ENCODE measurements at regions not wholly inside any gene's neighbourhood (a gene's known extent, or its start where the extent isn't known, plus 50 kb on each side); places are given as distances from the start of the nearest gene placed in this dataset.

DNA sequence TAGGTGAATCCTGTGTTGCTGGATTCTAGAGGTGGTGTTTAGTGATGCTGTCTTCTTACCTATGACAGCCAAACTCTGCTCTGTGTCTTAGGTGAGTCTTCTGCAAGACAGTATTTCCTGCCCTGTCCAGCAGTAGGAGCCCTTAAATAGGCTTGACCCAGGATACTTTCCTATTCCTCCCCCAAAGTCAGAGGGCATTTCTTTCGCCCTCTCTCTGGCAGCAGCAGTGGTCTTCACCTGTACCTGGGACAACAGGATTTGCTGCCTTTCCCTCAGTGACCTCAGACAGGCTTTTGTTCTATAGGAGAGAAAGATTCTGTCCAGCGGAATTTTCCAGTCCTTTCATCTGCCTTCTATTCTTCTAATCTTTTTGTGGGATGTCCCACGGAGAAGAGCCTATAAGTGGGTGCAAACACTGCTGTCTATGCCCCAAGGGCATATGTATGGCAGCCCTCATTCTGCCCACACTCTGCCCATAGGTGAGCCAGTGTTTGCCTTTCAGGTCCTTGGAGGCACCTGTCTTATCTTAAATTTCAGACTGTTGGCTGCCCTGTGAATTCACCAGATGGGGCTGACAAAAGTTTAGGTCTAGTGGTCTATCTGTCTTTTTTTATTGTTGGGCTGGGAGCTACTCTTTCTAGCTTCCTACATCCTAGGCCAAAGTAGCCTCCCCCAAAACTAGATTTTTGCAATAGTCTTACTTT lies 177.3 kb upstream of the SPOPL start:
- no peak for ATAC-seq (ENCODE audit: insufficient read depth, low read depth)

DNA sequence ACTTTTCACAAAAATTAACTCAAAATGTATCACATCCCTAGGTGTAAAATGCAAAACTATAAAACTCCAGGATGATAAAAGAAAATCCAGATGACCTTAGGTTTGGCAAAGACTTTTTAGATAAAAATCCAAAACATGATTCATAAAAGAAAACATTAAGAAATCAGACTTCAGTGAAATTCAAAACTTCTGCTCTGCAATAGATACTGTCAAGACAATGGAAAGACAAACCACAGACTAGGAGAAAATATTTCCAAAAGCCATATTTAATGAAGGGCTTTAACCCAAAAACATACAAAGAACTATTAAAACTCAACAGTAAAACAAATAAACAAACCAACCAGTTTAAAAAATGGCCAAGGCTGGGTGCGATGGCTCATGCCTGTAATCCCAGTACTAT lies 173.6 kb upstream of the SPOPL start:
- no peak for ATAC-seq (ENCODE audit: insufficient read depth, low read depth)
- no peak overlapping the region for H3K27ac ChIP-seq (ENCODE audit: low read length)

More for the DNA sequence above, 177.3 kb upstream of the SPOPL start:
- Histone ChIP-seq H3K36me3 (ENCODE audit: insufficient read depth, low read length) (no peaks in the 10 kb centered on the region), H4K20me1 (ENCODE audit: insufficient read depth, low read length) (no peaks in the 10 kb centered on the region), H3K4me2 (ENCODE audit: insufficient read depth, low read length) (no peak overlapping the region), H3K27ac (ENCODE audit: low read length) (no peak overlapping the region), H3K9ac (ENCODE audit: low read depth, low read length) (no peak overlapping the region), H3K4me1 (ENCODE audit: insufficient read depth, low read length) (no peaks in the 10 kb centered on the region), H2AFZ (ENCODE audit: low read depth, low read length) (no peak overlapping the region), H3K9me3 (ENCODE audit: insufficient read depth, low read length, severe bottlenecking) (no peaks in the 10 kb centered on the region), H3K79me2 (ENCODE audit: insufficient read depth, low read length) (no peaks in the 10 kb centered on the region), H3K27me3 (ENCODE audit: insufficient read depth, low read length, poor library complexity) (no peaks in the 10 kb centered on the region), H3K4me3 (ENCODE audit: low read depth in 1 of 2, low read length in 2 of 2) (no peak overlapping the region)
- no peak for TF ChIP-seq EZH2 (IDR thresholded peaks at IDR 0.05; ENCODE audit: borderline replicate concordance, low read depth, low read length, severe bottlenecking)
- TF ChIP-seq, protein P1, sequence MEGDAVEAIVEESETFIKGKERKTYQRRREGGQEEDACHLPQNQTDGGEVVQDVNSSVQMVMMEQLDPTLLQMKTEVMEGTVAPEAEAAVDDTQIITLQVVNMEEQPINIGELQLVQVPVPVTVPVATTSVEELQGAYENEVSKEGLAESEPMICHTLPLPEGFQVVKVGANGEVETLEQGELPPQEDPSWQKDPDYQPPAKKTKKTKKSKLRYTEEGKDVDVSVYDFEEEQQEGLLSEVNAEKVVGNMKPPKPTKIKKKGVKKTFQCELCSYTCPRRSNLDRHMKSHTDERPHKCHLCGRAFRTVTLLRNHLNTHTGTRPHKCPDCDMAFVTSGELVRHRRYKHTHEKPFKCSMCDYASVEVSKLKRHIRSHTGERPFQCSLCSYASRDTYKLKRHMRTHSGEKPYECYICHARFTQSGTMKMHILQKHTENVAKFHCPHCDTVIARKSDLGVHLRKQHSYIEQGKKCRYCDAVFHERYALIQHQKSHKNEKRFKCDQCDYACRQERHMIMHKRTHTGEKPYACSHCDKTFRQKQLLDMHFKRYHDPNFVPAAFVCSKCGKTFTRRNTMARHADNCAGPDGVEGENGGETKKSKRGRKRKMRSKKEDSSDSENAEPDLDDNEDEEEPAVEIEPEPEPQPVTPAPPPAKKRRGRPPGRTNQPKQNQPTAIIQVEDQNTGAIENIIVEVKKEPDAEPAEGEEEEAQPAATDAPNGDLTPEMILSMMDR (IDR thresholded peaks at IDR 0.05; ENCODE audit: borderline replicate concordance, extremely low read depth, low read length, poor library complexity, severe bottlenecking), result no peak
- no peak for DNase-seq

DNA sequence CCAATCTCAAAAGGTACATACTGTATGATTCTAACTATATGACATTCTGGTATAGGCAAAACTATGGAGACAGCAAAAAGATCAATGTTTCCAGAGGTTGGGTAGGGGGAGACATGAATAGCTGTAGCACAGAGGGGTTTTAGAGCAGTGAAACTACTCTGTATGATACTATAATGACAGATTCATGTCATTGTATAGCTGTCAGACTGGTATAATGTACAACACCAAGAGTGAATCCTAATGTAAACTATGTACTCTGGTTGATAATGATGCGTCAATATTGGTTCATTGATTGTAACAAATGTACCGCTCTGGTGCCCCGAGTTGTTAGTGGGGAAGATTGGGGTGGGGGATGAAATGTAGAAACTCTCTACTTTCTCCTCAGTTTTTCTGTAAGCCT lies 172.4 kb upstream of the SPOPL start:
- Histone ChIP-seq H3K36me3 (ENCODE audit: insufficient read depth, low read length) (no peaks in the 10 kb centered on the region), H3K4me3 (ENCODE audit: low read depth in 1 of 2, low read length in 2 of 2) (no peak overlapping the region), H3K4me2 (ENCODE audit: insufficient read depth, low read length) (no peak overlapping the region), H3K79me2 (ENCODE audit: insufficient read depth, low read length) (no peaks in the 10 kb centered on the region), H3K9me3 (ENCODE audit: insufficient read depth, low read length, severe bottlenecking) (no peaks in the 10 kb centered on the region), H3K9ac (ENCODE audit: low read depth, low read length) (no peak overlapping the region), H3K27me3 (ENCODE audit: insufficient read depth, low read length, poor library complexity) (no peaks in the 10 kb centered on the region), H3K27ac (ENCODE audit: low read length) (no peak overlapping the region), H3K4me1 (ENCODE audit: insufficient read depth, low read length) (no peaks in the 10 kb centered on the region), H4K20me1 (ENCODE audit: insufficient read depth, low read length) (no peaks in the 10 kb centered on the region), H2AFZ (ENCODE audit: low read depth, low read length) (no peak overlapping the region)
- DNase-seq (no peak), ATAC-seq (ENCODE audit: insufficient read depth, low read depth) (no peak)
- TF ChIP-seq, protein P1 (IDR thresholded peaks at IDR 0.05; ENCODE audit: borderline replicate concordance, extremely low read depth, low read length, poor library complexity, severe bottlenecking), result no peak
- no peak for TF ChIP-seq EZH2 (IDR thresholded peaks at IDR 0.05; ENCODE audit: borderline replicate concordance, low read depth, low read length, severe bottlenecking)

More for the DNA sequence above, 173.6 kb upstream of the SPOPL start:
- Histone ChIP-seq H3K4me2 (ENCODE audit: insufficient read depth, low read length) (no peak overlapping the region), H4K20me1 (ENCODE audit: insufficient read depth, low read length) (no peaks in the 10 kb centered on the region), H3K79me2 (ENCODE audit: insufficient read depth, low read length) (no peaks in the 10 kb centered on the region), H3K36me3 (ENCODE audit: insufficient read depth, low read length) (no peaks in the 10 kb centered on the region), H3K9ac (ENCODE audit: low read depth, low read length) (no peak overlapping the region), H3K9me3 (ENCODE audit: insufficient read depth, low read length, severe bottlenecking) (no peaks in the 10 kb centered on the region), H3K4me3 (ENCODE audit: low read depth in 1 of 2, low read length in 2 of 2) (no peak overlapping the region), H2AFZ (ENCODE audit: low read depth, low read length) (no peak overlapping the region), H3K4me1 (ENCODE audit: insufficient read depth, low read length) (no peaks in the 10 kb centered on the region), H3K27me3 (ENCODE audit: insufficient read depth, low read length, poor library complexity) (no peaks in the 10 kb centered on the region)
- no peak for DNase-seq
- TF ChIP-seq, protein P1 (IDR thresholded peaks at IDR 0.05; ENCODE audit: borderline replicate concordance, extremely low read depth, low read length, poor library complexity, severe bottlenecking), result no peak
- no peak for TF ChIP-seq EZH2 (IDR thresholded peaks at IDR 0.05; ENCODE audit: borderline replicate concordance, low read depth, low read length, severe bottlenecking)
